Upper lobe of left lung (tissue), 6 donors: ENCODE measurements at regions not wholly inside any gene's neighbourhood (a gene's known extent, or its start where the extent isn't known, plus 50 kb on each side); places are given as distances from the start of the nearest gene placed in this dataset.

Experiments
- ATAC-seq, 2 donors: fragments of 200-7000 bp; cut with Tn5 transposase; one replicate each; pipeline ENCODE4 v1.9.1; 2022; ENCODE audit warnings: mild to moderate bottlenecking in 2 of 2, moderate library complexity in 2 of 2; ENCODE audit not compliant: low FRiP score in 2 of 2
- DNase-seq, 2 donors: peaks; one replicate each; pipeline ENCODE4 v3.0.0-alpha.2; 2019 to 2020
- H3K27ac ChIP-seq, 4 donors: fragments of 200-600 bp; sonication (generic); one replicate each; pipeline ENCODE4 v1.5.1; 2016 to 2019
- H3K27me3 ChIP-seq, 4 donors: fragments of 200-600 bp; sonication (generic); one replicate each; pipeline ENCODE4 v1.5.1; 2017 to 2019
- H3K36me3 ChIP-seq, 4 donors: fragments of 200-600 bp; sonication (generic); one replicate each; pipeline ENCODE4 v1.5.1; 2016 to 2019
- H3K4me1 ChIP-seq, 4 donors: fragments of 200-600 bp; sonication (generic); one replicate each; pipeline ENCODE4 v1.5.1; 2018 to 2019
- H3K4me3 ChIP-seq, 4 donors: fragments of 200-600 bp; sonication (generic); one replicate each; pipeline ENCODE4 v1.5.1; 2017 to 2019; ENCODE audit warnings: mild to moderate bottlenecking in 2 of 4, moderate library complexity in 1 of 4
- H3K9me3 ChIP-seq, 4 donors: fragments of 200-600 bp; sonication (generic); one replicate each; pipeline ENCODE4 v1.5.1; 2018 to 2019
- EP300 ChIP-seq, 4 donors: sonication (generic); formaldehyde crosslinking; IDR thresholded peaks; one replicate each; pipeline ENCODE4 v1.5.1; 2017; ENCODE audit warnings: antibody characterized with exemption in 4 of 4, control low read depth in 2 of 4
- POLR2A ChIP-seq, 4 donors: fragments of 450-650 bp; IDR thresholded peaks; one replicate each; pipeline ENCODE4 v1.5.1; 2016 to 2017; ENCODE audit warnings: antibody characterized with exemption in 4 of 4, mild to moderate bottlenecking in 2 of 4
- POLR2AphosphoS5 ChIP-seq, 2 donors: sonication (generic); formaldehyde crosslinking; IDR thresholded peaks; one replicate each; pipeline ENCODE4 v1.5.1; 2017; ENCODE audit warnings: antibody characterized with exemption in 2 of 2
- WGBS, 2 donors: methylation state at CpG; one replicate each; pipeline ENCODE4 v1.1.5; 2017 to 2018; 5-methylcytosine and 5-hydroxymethylcytosine counted together
- TF ChIP-seq, protein P1 (sequence below), 6 experiments: fragments of 450-650 bp in 4 of 6; fragments of 200-600 bp in 2 of 6; sonication (generic) in 2 of 6; IDR thresholded peaks; one replicate each; pipeline ENCODE4 v1.5.1; 2016 to 2019; ENCODE audit warnings: antibody characterized with exemption in 6 of 6
- donor health status: DM: no; HTN: no; CAD: no; lungs with moderate emphysema.
- donor health status: DM: no; HTN: yes; CAD: no; lungs with severe emphysema.

DNA sequence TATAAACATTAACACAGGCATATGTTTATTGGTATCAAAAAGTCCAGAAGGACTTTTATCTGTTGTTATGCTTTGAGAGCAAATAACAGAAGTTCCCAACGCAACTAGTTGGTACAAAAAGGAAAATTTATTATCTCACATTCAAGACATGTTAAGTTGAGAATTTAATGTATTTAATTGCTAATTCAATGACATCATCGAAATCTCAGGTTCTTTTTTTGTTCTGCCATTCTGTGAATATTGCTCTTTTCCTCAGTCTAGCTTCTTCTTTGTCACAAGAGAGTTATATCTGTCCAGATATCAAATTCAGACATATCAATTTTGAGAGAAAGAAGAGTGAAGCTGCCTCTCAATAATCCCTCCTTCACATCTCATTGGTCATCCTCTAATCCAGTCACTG lies 307.6 kb upstream of the PCSK5 start:
- H3K36me3 ChIP-seq, result no peaks in the 10 kb centered on the region
- H3K27me3 ChIP-seq, result no peaks in the 10 kb centered on the region
- no peak overlapping the region for H3K27ac ChIP-seq
- H3K4me3 ChIP-seq, result no peak overlapping the region
- WGBS, 2 donors, result 86 to 88% methylated on average over 2 of the region's 2 CpGs
- TF ChIP-seq POLR2AphosphoS5 (IDR thresholded peaks at IDR 0.05), result no peak
- TF ChIP-seq, protein P1, sequence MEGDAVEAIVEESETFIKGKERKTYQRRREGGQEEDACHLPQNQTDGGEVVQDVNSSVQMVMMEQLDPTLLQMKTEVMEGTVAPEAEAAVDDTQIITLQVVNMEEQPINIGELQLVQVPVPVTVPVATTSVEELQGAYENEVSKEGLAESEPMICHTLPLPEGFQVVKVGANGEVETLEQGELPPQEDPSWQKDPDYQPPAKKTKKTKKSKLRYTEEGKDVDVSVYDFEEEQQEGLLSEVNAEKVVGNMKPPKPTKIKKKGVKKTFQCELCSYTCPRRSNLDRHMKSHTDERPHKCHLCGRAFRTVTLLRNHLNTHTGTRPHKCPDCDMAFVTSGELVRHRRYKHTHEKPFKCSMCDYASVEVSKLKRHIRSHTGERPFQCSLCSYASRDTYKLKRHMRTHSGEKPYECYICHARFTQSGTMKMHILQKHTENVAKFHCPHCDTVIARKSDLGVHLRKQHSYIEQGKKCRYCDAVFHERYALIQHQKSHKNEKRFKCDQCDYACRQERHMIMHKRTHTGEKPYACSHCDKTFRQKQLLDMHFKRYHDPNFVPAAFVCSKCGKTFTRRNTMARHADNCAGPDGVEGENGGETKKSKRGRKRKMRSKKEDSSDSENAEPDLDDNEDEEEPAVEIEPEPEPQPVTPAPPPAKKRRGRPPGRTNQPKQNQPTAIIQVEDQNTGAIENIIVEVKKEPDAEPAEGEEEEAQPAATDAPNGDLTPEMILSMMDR (IDR thresholded peaks at IDR 0.05), result no peak
- TF ChIP-seq POLR2A (IDR thresholded peaks at IDR 0.05), result no peak
- no peak for TF ChIP-seq EP300 (IDR thresholded peaks at IDR 0.05)
- ATAC-seq (no peak), DNase-seq (no peak)
- H3K9me3 ChIP-seq, result no peaks in the 10 kb centered on the region
- no peaks in the 10 kb centered on the region for H3K4me1 ChIP-seq

DNA sequence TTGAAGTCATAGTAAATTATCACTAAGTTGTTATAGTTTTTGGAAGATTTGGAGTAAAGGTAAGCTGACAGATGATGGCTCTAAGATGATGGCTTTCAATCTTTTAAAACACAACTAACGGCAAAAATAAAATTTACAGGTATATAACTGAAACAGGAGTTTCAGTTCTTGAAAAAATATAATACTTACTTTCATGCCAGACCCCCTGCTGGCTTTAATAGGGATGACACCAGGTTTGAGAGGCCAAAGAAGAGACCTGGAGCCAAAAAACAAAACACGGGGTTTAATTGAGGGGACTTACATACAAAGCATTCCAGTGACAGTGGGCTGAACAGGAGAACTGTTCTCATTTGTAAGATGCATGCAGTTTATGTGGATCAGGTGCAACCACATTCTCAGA lies 301.7 kb upstream of the PCSK5 start:
- H3K36me3 ChIP-seq, result no peaks in the 10 kb centered on the region
- 79% methylated on average over 2 of the region's 2 CpGs for WGBS, 2 donors
- ATAC-seq (no peak), DNase-seq (no peak)
- no peaks in the 10 kb centered on the region for H3K27me3 ChIP-seq
- H3K9me3 ChIP-seq, result no peaks in the 10 kb centered on the region
- H3K27ac ChIP-seq, result no peak overlapping the region
- no peak for TF ChIP-seq EP300 (IDR thresholded peaks at IDR 0.05)
- TF ChIP-seq, protein P1 (IDR thresholded peaks at IDR 0.05), result peak in 2 of 6 experiments; percentile 7 to 23
- H3K4me3 ChIP-seq, result no peak overlapping the region
- H3K4me1 ChIP-seq, result no peaks in the 10 kb centered on the region

DNA sequence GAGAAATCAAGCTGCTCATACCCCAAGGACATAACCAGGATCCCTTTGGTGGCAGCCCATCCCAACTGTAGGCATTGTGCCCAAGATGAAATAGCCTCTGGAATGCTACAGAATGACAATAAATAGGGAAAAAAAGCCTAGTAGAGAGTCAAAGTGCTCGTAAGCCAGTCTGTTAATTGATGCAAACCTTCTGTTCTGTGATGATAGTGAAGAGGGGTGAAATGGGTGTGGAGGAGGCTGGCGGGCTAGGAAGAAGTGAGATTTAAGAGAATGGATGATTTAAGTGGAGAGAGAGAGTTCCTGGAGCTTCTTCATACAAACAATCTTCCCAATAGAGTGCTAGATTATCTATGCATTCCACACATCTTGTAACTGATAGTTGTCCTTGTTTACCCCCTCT lies 301.0 kb upstream of the PCSK5 start:
- Histone ChIP-seq H3K4me3 (no peak overlapping the region), H3K27ac (no peak overlapping the region), H3K27me3 (no peaks in the 10 kb centered on the region), H3K9me3 (no peaks in the 10 kb centered on the region), H3K36me3 (no peaks in the 10 kb centered on the region), H3K4me1 (no peaks in the 10 kb centered on the region)
- TF ChIP-seq EP300 (IDR thresholded peaks at IDR 0.05) (no peak), POLR2AphosphoS5 (IDR thresholded peaks at IDR 0.05) (no peak), POLR2A (IDR thresholded peaks at IDR 0.05) (no peak)
- TF ChIP-seq, protein P1 (IDR thresholded peaks at IDR 0.05), result no peak
- DNase-seq, result no peak
- 76 to 83% methylated on average over 2 of the region's 2 CpGs for WGBS, 2 donors
- ATAC-seq, result peak in 1 of 2 donors; percentile 59

DNA sequence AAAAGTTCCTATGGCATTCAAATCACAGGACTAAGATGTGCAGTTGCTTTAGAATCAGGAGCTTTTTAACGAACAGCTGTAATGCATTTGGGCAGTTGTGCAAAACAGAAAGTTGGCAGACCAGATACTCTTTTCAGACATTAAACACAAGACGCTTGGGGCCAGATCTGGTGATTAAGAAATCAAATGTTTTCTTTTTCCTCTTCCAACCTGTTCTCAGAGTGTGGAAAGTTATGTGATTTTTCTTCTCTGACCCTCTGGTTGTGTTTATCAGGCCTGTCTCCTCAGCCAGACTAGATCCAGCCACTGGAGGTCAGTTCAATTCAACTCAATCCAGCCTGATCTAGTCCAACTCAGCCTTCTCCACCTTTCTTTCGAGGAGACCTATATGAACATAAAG lies 298.5 kb upstream of the PCSK5 start:
- 71% methylated on average over 3 of the region's 3 CpGs for WGBS, 2 donors

DNA sequence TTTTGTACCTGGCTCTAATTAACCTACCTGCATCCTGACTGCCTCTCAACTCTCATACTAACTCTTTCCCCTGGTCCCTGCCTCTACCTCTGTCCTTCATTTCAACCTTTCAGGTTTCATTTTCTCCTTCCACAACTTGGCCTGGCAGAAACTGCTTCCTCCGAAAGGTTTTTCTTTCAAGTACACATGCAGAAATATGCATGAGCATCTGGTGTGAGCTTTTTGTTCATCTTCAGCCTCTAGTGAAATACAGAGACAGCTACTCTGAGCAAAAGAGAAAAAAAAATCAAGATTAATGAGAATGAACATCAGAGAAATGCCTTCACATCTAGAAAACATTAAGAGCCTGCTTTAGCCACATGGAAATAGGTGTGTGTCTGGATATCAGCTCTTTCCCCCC lies 297.9 kb upstream of the PCSK5 start:
- Histone ChIP-seq H3K27ac (no peak overlapping the region), H3K9me3 (no peaks in the 10 kb centered on the region), H3K36me3 (no peaks in the 10 kb centered on the region), H3K4me3 (no peak overlapping the region), H3K27me3 (no peaks in the 10 kb centered on the region), H3K4me1 (no peaks in the 10 kb centered on the region)
- ATAC-seq (no peak), DNase-seq (no peak)
- 85 to 94% methylated on average over 1 of the region's 1 CpG for WGBS, 2 donors
- TF ChIP-seq EP300 (IDR thresholded peaks at IDR 0.05), result no peak
- no peak for TF ChIP-seq POLR2AphosphoS5 (IDR thresholded peaks at IDR 0.05)
- no peak for TF ChIP-seq POLR2A (IDR thresholded peaks at IDR 0.05)
- TF ChIP-seq, protein P1 (IDR thresholded peaks at IDR 0.05), result no peak

More for the DNA sequence above, 298.5 kb upstream of the PCSK5 start:
- Histone ChIP-seq H3K9me3 (no peaks in the 10 kb centered on the region), H3K4me1 (no peaks in the 10 kb centered on the region), H3K27ac (no peak overlapping the region), H3K27me3 (no peaks in the 10 kb centered on the region), H3K36me3 (no peaks in the 10 kb centered on the region), H3K4me3 (no peak overlapping the region)
- TF ChIP-seq POLR2AphosphoS5 (IDR thresholded peaks at IDR 0.05) (no peak), EP300 (IDR thresholded peaks at IDR 0.05) (no peak), POLR2A (IDR thresholded peaks at IDR 0.05) (no peak)
- TF ChIP-seq, protein P1 (IDR thresholded peaks at IDR 0.05), result no peak
- ATAC-seq (peak in 1 of 2 donors; percentile 75), DNase-seq (no peak)
